Uterus (tissue), 2 donors: ENCODE measurements at regions not wholly inside any gene's neighbourhood (a gene's known extent, or its start where the extent isn't known, plus 50 kb on each side); places are given as distances from the start of the nearest gene placed in this dataset.

Experiments
- CTCF ChIP-seq, 4 experiments: fragments of 200-600 bp in 2 of 4; fragments of 450-650 bp in 2 of 4; sonication (generic) in 2 of 4; IDR thresholded peaks; one replicate each; pipeline ENCODE4 v1.5.1; 2016 to 2019; ENCODE audit warnings: antibody characterized with exemption in 4 of 4, mild to moderate bottlenecking in 2 of 4, moderate library complexity in 1 of 4
- POLR2A ChIP-seq, 2 donors: fragments of 450-650 bp; IDR thresholded peaks; one replicate each; pipeline ENCODE4 v1.6.1; 2016; ENCODE audit warnings: antibody characterized with exemption in 2 of 2, mild to moderate bottlenecking in 1 of 2, moderate library complexity in 1 of 2

- no peak for TF ChIP-seq CTCF (IDR thresholded peaks at IDR 0.05)
- TF ChIP-seq POLR2A (IDR thresholded peaks at IDR 0.05), result no peak
Observed at GRCh38 chr9:1745980-1746379, 269.2 kb upstream of the SMARCA2 start.
